ENCODE measurements at regions not wholly inside any gene's neighbourhood (a gene's known extent, or its start where the extent isn't known, plus 50 kb on each side); places are given as distances from the start of the nearest gene placed in this dataset.

GRCh38 chr16:54522584-54522983 is 236.0 kb upstream of the IRX3 start:
- no peaks in the 10 kb centered on the region for H3K27me3 ChIP-seq (ENCODE audit: control insufficient read depth in 1 of 2, insufficient read depth in 2 of 2, low read length in 2 of 2)
- ChIA-PET POLR2A (no interaction called here), CTCF (no interaction called here)
- Mint-ChIP-seq H3K4me1 (ENCODE audit: low read depth) (no peaks in the 10 kb centered on the region), H3K36me3 (ENCODE audit: low read depth) (no peaks in the 10 kb centered on the region), H3K9me3 (peaks cover 5% of the 10 kb centered on the region), H3K27me3 (peaks cover 15% of the 10 kb centered on the region), H3K4me3 (no peak overlapping the region), H3K27ac (no peak overlapping the region)
- no peak for TF ChIP-seq CTCF (IDR thresholded peaks at IDR 0.05)
- H3K27ac ChIP-seq (ENCODE audit: low read depth in 1 of 2, low read length in 2 of 2) = no peak overlapping the region
- DNase-seq (no peak), ATAC-seq (ENCODE audit: poor library complexity) (no peak)
- no peak overlapping the region for H3K4me3 ChIP-seq (ENCODE audit: low read length)
- H3K9me3 ChIP-seq (ENCODE audit: control insufficient read depth in 1 of 2, insufficient read depth in 1 of 2, low read length in 2 of 2) = no peaks in the 10 kb centered on the region
- intact Hi-C loops (cut with DNase I, micrococcal nuclease) = no loop called here
- H3K36me3 ChIP-seq (ENCODE audit: insufficient read depth, low read length) = no peaks in the 10 kb centered on the region
- H3K4me1 ChIP-seq (ENCODE audit: insufficient read depth, low read length) = no peaks in the 10 kb centered on the region

DNA sequence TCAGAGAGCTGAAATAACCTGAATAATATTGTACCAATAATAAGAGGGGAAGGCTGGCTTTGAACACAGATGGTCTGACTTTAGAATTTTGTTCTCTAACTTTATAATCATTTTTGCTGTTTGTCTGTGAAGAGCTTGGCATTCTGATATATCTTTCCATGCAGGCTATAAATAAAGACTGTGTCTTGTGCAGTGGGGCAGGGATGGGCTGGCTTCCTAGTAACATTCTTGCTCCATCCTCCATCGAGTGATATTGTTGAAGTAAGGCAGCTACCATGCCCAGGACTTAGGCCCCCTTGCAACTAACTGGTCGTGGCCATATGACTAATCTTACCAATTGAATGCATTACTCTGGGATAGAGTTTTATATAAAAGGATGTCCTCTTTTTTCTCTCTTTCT is 234.7 kb upstream of the IRX3 start:
- intact Hi-C loops (cut with DNase I, micrococcal nuclease) = no loop called here
- Histone ChIP-seq H3K36me3 (ENCODE audit: insufficient read depth, low read length) (no peaks in the 10 kb centered on the region), H3K9me3 (ENCODE audit: control insufficient read depth in 1 of 2, insufficient read depth in 1 of 2, low read length in 2 of 2) (no peaks in the 10 kb centered on the region), H3K27me3 (ENCODE audit: control insufficient read depth in 1 of 2, insufficient read depth in 2 of 2, low read length in 2 of 2) (no peaks in the 10 kb centered on the region), H3K4me3 (ENCODE audit: low read length) (no peak overlapping the region), H3K4me1 (ENCODE audit: insufficient read depth, low read length) (no peaks in the 10 kb centered on the region), H3K27ac (ENCODE audit: low read depth in 1 of 2, low read length in 2 of 2) (no peak overlapping the region)
- peaks cover 15% of the 10 kb centered on the region for H3K27me3 Mint-ChIP-seq
- TF ChIP-seq CTCF (IDR thresholded peaks at IDR 0.05) = no peak
- no peak overlapping the region for H3K4me3 Mint-ChIP-seq
- H3K4me1 Mint-ChIP-seq (ENCODE audit: low read depth) = no peaks in the 10 kb centered on the region
- POLR2A ChIA-PET = no interaction called here
- CTCF ChIA-PET = interaction anchor here (1.3 kb wide), 1 partner anchor 10 kb away, joined by 3 read pairs; no protein-coding TSS in a partner anchor
- no peaks in the 10 kb centered on the region for H3K36me3 Mint-ChIP-seq (ENCODE audit: low read depth)
- peaks cover 2% of the 10 kb centered on the region for H3K9me3 Mint-ChIP-seq
- no peak overlapping the region for H3K27ac Mint-ChIP-seq
- DNase-seq (no peak), ATAC-seq (ENCODE audit: poor library complexity) (no peak)

GRCh38 chr16:54519161-54519695 is 232.6 kb upstream of the IRX3 start:
- Mint-ChIP-seq H3K4me1 (ENCODE audit: low read depth) (no peaks in the 10 kb centered on the region), H3K27ac (no peak overlapping the region), H3K9me3 (no peaks in the 10 kb centered on the region), H3K36me3 (ENCODE audit: low read depth) (no peaks in the 10 kb centered on the region), H3K4me3 (no peak overlapping the region), H3K27me3 (peaks cover 10% of the 10 kb centered on the region)
- no peaks in the 10 kb centered on the region for H3K36me3 ChIP-seq (ENCODE audit: insufficient read depth, low read length)
- ChIA-PET POLR2A (no interaction called here), CTCF (no interaction called here)
- H3K9me3 ChIP-seq (ENCODE audit: control insufficient read depth in 1 of 2, insufficient read depth in 1 of 2, low read length in 2 of 2) = peaks cover 0 to 4% of the 10 kb centered on the region in 2 experiments
- H3K27me3 ChIP-seq (ENCODE audit: control insufficient read depth in 1 of 2, insufficient read depth in 2 of 2, low read length in 2 of 2) = no peaks in the 10 kb centered on the region
- DNase-seq (no peak), ATAC-seq (ENCODE audit: poor library complexity) (no peak)
- no peak overlapping the region for H3K4me3 ChIP-seq (ENCODE audit: low read length)
- no peak for TF ChIP-seq CTCF (IDR thresholded peaks at IDR 0.05)
- intact Hi-C loops (cut with DNase I, micrococcal nuclease) = no loop called here
- H3K27ac ChIP-seq (ENCODE audit: low read depth in 1 of 2, low read length in 2 of 2) = no peak overlapping the region
- no peaks in the 10 kb centered on the region for H3K4me1 ChIP-seq (ENCODE audit: insufficient read depth, low read length)

All from CD4-positive, alpha-beta T cell (primary cell).